NCI-H446 (cell line): ENCODE measurements at regions not wholly inside any gene's neighbourhood (a gene's known extent, or its start where the extent isn't known, plus 50 kb on each side); places are given as distances from the start of the nearest gene placed in this dataset.
A peak's percentile ranks its signal among the peaks of the same experiment; 100 is the strongest.

Experiments used
- DNase-seq, 2 experiments: peaks; one replicate each; lab custom pipeline; 2025; lab: John Stamatoyannopoulos, UW

DNA sequence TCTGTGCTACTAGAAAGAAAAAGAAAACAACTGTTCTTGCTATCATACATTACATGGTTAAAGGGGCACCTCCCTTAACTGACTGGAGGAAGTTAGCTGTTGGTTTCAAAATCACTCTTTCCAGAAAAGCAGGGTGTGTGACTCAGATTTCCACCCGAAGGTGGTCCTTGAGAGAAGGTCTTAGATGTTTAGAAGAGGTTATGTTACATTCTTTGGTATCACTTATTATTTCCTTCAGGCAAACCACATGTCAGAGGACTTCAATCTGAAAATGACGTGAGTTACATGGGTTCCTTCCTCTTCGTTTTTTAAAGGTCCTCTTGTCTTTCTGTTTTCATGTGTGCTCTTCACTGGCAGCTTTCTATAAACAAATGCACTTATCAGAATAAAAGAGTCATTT, 307.9 kb upstream of the CBLB start:
- no peak for DNase-seq

DNA sequence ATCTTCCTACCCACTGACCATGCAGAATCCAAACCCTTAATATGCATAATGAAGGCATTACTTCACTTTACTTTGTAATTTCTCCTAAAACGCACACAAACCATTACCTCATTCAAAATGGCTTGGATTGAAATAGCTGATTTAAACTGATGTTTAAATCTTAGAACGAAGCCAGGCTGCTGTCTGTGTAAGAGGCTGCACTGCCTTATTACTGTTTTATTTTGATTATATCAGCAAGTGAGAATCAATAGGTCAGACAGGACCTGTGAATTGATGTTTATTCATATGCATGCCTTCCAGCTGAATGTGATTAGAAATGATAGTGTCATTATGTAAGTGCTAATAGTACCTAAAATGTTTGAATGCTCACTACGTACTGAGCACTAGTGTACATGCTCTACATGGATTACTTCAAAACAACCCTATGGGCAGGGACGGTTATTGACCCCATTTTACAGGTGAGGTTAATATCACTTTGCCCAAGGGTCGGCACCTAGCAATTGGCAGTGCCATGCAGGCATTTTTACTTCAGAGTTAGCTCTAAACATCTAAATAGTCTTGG, 314.2 kb upstream of the CBLB start:
- DNase-seq = no peak

DNA sequence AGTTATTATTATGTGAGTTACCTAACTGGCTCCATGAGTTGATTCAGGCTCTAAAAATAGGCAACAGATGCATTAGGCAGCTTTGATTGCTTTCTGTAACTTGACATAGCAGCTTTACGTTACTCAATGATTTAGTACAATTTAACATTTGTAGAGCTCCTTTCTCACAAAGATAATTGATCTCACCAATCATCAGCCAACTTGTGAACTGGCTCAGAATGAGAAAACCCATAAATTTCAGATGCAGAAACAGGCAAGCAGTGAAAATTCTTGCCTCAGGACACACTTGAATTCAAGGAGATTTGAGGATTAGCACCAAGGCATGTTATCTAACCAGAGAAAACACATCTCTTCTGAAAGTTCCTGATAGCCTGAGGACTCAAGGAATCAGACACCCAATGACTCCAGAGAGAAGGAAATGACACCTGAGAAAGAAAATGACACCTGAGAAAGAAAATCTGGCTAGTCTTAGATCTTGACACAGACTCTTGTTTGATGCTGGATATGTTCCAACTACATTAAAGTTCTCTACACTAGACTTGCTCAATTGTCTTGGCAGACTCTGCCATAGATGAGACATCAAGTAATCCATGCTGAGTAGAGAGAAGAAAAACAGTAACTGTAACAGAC, 315.1 kb upstream of the CBLB start:
- DNase-seq = peak; percentile 23 to 53

DNA sequence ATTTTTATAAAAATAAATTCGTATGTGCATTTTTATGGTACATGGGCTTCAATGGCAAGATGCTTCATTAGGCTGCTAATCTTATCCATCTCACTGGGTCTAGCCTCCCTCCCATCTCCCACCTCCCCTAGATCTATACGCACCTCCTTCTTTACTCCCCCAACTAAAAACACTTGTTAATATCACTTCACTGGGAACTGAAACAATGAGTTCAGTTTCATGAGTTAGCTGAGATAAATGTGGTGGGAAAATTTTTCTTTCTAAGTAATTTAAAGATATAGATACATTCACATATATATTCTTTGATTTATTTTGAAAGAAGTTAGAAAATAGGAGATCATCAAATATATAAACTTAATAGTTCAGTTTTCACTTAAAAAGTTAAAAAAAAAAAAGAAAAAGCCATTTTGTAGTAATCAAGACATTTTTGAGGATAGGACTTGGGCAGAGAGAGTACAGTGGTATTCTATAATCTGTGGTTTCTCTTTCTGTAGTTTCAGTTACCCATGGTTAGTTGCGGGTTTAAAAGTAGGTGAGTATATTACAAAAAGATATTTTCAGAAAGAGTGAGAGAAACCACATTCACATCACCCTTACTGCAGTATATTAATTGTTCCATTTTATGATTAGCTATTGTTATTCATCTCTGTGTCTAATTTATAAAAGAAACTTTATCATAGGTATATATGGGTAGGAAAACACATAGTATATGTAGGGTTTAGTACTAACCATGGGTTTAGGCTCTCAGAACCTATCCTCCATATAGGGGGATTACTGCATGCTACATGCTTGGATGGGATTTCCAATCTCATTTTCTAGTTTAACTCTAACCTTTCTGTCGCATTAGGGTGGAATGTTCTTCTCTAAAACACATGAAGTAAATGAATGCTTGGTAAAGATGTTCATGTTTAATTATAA, 316.0 kb upstream of the CBLB start:
- DNase-seq = no peak

DNA sequence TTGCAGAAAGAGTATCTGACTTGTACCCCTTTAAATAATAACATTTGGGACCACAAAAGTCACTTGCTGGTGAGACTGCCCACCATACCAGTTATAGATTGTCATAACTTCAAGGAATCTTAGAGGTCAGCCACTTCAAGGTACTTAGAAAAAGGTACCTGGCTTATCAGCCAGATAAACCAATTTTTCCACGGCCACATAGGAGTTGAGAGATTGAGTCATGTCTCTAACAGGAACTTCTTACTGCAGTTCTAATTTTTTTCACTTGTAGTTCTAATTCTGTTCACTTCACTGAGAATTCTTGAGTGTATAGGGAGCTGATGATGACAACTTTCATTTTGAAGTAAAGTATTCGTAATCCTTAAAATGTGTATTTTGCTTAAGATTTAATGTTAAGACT, 317.1 kb upstream of the CBLB start:
- no peak for DNase-seq

DNA sequence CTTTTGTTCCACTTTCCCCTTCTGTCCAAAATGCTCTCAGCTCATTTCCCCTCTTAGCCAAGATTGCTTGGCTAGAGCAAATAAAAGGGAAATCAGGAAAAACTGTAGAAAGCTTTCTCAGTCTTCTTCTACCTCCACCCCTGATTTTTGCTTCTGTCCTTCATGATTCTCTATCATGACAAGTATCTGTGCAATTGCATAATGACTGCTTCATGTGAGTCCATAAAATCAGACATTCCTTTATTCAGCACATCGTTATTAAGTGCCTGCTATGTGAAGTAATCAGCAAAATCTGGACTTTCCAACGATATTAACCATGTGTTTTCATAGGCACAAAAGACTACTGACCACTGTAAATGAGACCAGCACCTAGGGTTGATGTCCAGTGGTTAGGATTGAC, 321.5 kb upstream of the CBLB start:
- DNase-seq = no peak

DNA sequence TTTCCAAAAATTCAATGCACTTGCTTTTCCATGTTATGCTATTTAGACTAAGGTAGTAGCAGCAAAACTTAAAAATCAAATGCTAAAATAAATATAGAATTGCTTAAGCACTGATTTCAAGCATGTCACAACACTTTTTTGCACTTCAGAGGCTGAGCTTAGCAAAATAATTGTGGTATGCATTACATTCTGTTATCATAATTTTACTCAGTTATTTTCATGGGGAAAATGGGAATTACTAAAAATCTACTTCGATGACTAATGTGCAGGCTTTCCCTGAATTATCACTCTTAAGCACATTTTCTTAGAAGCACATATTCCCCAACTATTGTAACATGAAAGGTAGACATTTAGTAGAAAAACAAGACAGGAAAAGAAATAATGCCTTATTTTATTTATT, 322.4 kb upstream of the CBLB start:
- DNase-seq = no peak

DNA sequence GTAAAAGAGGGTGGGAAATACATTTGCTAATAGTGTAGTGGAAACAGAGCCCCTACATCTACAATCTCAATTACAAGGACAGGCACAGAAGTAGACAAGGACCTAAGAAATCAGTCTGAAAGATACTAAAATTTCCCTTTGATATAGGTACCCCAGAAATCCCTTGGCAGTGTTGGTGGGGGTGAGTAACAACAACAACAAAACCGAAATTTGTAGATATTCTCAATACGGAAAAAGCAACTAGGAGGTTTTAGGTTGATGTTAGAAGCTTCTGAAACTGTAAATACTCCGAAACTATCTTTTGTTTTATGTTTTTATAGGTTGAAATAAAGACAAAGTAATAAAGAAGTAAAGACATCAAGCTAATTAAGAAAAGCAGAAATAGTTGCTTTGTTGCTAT, 323.1 kb upstream of the CBLB start:
- no peak for DNase-seq

DNA sequence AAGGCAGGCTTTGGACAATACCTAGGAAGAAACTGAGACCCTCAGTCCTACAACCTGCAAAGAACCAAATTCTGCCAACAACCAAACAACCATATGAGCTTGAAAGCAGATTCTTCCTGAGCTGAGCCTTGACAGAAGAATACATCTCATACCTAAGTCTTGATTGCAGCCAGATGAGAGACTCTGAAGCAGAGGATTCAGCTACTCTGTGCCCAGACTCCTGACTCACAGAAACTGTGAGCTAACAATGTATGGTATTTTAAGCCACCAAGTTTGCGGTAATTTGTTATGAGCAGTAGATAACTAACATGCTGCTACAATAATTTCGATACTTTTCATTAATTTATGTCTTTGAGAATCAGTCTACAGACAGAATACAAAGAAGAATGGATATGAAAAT, 325.1 kb upstream of the CBLB start:
- DNase-seq = no peak

DNA sequence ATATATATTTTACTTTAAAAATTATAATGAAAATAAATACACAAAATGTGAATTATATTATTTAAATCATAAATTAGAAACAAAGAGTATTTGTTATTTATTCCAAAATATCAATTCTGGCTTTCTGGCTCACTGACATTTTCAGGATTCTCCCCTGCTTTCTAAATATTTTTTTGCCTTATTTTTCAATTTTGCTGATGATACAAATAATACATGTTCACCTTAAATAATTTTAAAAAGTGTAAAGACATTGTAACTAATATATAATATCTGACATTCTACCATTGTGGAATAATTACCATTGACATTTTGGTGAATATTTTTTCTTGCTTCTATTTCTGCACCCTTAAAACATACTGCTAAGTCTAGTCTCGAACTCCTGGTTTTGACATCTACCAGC, 325.9 kb upstream of the CBLB start:
- DNase-seq = no peak

DNA sequence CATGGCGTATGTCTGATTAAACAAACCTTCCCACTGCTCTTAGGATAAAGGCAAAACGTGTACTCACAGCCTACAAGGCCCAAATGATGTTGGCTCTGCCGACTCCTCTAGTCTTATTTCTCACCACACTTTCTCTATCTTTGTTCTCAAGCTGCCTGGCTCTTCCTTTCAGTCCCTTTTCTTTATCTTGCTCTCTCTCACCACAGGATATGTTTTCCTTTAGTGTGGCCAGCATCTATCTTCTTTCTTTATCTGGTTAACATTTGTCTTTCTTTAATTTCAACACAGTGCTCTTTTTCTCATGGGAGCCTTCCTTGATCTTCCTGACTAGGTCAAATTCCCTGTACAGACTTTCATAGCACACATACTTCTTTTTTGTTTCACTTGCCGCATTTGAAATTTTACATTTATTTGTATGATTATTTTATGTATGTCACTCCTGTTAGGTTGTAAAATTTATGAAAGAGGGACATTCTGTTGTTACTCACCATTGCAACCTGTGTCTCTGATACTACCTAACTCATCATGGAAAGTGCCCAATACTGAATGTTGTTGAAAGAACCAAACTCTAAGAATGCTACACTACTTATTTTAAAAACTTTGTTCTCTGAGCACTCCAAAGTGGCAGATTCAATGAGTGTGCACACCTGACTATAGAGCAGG, 328.9 kb upstream of the CBLB start:
- no peak for DNase-seq

DNA sequence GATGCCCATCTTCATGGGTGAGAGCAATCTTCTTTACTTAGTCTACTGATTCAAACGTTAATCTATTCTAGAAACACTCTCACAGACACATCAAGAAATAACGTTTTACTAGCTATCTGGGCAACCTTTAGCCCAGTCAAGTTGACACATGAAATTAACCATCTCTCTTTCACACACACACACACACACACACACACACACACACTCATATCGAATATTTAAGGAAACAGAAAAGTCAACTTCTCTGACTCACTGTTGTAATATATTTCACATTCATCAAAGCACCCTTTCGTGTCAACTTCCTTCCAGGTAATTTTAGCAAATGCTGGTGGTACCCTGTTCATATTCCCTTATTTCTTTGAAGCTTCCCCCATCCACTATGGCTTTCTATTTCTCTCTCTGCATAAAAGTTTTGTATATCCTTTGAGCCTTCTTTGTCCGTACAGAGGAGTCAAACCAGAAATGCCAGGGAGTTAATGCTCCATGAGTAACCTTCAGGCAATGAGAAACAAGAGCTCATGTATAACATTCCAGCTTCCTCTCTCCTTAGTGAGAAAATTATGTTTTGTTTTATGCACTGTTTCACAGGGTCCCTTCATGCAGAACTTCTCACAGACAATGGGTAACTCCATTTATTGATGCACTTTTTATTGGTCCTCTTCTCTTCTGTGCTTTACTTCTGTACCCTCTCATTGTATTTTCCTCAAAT, 335.5 kb upstream of the CBLB start:
- DNase-seq = no peak

DNA sequence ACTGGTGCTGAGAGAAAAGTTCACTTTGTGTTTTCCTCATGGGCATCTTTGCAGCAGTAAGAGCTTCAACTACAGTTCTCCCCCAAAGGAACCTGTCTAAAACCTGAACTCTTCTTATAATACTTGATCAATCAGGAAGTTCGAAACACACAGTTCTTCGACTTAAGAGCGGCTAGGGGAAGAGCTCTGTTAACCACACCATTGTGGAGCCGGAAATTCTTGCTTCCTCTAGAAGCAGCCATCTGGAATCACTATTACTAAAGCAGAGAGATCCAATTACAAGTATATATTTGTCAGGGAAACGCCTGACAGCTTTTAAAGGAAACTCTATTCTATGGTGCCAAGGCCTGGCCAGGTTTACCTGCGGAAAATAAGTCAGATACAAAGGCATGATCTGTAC, 337.3 kb upstream of the CBLB start:
- DNase-seq = no peak

DNA sequence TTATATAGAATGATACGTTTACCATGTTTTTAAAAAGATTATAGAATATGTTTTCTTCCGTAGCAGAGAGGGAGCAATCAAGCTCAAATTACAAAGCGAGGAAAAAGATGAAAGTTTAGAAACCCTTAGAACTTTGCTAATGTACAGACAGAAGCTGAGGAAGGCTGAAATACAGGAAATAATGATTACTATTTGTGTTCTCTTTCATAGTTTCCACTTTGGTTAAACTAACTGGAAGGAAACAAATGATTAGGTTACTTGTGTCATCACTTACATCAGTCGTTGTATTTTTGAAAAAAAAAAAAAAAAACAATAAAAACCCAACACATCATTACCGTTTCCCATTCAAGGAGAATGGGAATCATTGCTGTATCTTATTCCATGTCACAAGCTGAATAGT, 337.8 kb upstream of the CBLB start:
- DNase-seq = no peak

DNA sequence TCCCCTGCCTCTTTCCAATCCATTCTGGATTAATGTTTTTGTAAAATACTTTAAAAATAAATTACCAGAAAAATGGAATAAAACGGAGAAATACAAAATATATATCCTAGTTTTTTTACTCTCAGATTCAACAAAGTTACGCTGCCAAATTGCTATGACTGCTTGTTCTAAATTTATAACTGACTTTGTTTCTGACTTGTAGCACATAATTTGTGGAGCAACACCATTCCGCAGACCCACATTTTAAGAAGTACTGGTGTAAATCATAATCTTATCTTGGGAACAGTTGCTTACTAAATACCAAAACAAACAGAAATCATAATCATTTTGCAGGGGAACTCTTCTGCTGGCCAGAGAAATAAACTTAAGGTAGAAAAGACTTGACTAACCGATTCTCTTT, 339.4 kb upstream of the CBLB start:
- no peak for DNase-seq

DNA sequence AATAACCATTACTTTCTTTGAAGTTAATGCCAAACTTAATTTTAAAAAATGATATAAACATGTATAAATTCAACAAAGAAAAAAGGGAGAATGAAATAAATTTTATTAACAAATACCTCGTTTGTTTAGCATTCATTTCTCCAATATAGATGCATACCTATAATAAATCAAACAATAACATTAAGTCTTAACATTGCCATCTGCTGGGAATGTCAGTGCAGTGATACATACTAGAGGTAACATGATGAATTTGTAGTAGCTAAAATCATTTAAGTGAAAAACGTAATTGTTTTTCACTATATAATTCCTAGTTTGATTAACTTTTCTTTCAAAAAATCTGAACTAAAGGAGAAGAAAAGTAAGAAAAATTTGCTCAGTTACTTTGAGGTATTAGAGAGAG, 340.2 kb upstream of the CBLB start:
- peak in 1 of 2 experiments; percentile 13 for DNase-seq

DNA sequence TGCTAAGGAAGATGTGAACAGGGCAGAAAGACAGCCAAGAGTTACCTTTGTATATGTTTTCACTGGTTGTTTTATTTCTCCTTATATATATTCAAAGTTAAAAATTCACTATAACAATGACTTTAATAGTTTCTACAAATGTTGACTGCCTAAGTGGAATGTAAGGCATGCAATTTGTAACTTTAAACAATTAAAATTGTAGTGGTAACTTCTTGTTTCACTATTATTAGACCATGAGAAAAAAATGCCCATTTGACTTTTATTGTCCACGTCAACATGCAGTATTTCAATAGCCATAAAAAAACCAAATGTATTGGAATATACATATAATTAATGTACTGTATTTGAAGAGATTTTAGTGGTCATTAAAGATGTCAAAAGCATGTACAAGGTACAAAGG, 340.7 kb upstream of the CBLB start:
- DNase-seq = no peak

DNA sequence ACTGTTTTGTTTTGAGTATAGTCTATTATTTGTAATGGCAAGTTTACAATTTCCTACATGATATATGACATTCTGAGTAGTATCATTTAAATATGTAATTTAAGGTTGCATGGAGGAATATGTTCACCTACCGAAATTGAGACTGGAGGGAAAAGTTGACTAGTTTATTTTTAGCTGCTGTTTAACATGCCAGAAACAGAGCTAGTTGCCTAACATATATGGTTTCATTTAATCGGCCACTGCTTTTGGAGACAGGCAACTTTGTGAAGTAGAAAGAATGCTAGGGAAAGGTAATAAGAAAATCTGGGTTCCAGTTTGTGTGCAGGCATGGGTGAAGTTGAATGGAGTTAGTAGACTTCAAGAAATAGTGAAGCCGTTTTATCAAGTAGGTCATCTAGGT, 342.1 kb upstream of the CBLB start:
- no peak for DNase-seq

DNA sequence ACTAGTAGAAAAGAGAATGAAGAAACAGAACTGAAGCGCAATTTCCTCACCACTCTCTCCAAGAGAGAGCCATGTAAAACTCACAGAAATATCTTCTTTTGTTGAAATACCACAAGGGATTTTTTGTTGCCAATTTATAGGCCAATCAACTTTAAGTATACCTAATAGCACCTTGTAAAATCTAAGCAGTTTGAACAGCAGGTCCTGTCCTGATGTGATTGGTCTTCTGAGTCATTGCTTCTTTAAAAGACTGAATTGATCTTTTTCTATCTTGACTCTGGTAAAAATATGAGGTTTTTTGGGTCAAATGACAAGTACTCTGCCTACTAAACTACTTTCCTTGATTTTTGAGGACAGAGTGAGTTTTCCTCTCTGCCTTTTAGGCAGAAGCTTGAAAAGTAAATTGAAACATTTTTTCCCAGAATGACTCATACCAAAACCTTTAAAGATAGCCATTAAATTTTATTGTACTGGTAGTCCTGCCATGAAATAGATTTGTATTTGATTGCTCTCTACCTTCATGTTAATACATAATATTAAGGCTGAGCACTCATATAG, 343.9 kb upstream of the CBLB start:
- no peak for DNase-seq

DNA sequence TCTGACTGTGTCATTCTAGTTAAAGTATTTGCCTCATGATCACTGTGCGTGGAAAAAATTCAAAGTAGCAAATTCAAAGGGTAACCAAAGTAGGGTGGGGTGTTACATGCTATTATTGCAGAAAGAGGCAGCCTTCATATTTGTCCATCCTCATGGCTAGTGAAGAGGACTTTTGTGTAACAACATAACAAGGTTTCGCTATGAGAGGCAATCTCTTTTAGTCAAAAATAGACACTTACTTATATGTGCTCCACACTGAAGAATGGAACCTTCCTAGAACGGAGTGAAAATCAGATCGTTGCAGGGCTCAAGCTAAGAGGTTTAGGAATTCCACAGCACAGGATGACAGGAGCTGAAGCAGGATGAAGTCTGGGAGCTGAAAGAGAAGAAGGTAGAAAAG, 345.1 kb upstream of the CBLB start:
- DNase-seq = no peak

DNA sequence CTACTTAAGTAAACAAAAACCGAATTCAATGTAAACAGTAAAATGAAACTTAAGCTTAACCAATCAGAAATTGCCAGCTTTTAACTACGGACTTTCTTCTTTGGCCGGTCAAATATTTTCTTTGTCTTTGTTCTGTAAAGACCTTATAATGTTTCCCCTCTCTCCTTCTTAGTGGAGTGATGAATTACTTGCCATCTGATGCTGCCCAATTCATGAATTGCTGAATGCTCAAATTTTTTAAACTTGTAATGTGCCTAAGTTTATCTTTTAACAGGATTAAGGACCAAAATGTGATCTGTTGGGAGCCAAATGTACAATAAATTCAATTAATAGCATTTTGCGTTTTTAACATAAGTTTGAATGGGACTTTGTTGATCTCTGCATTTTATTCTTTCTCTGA, 345.8 kb upstream of the CBLB start:
- no peak for DNase-seq

DNA sequence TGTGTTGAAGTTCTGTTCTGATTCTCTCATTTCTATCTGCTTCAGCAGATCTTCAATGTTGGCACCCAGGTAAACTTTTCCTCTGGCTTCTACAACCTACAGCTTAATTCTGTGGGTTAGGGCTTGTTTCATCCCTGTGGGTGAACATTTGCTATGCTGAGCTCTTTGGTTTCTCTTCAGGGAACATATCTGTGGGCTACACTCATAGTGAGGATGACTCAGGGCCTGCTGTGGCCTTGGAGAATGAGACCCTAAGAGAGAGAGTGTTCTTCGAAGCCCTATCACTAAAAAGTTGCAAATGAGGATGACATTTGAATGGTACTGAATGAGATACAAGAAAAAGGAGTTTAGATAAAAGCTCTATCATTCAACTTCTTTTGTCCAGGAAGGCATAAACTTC, 346.2 kb upstream of the CBLB start:
- DNase-seq = no peak
